CD4-positive, alpha-beta T cell treated with Interferon alpha-2 for 1 hour (primary cell): ENCODE measurements at regions not wholly inside any gene's neighbourhood (a gene's known extent, or its start where the extent isn't known, plus 50 kb on each side); places are given as distances from the start of the nearest gene placed in this dataset.
"Not testable (repeated sequence)": the region's sequence is repeated elsewhere in the genome, so short reads cannot be mapped to it uniquely, and the experiment has no call there.

Source experiments
- DNase-seq, 2 donors: peaks; one replicate each; pipeline ENCODE4 v3.0.0-alpha.2; 2020 to 2022

GRCh38 chr5:60163762-60164161 is 270.2 kb upstream of the PDE4D start:
- no peak for DNase-seq

- DNase-seq: no peak
Observed at GRCh38 chr5:60162441-60162840, 268.9 kb upstream of the PDE4D start.

GRCh38 chr5:60161340-60161934 is 267.9 kb upstream of the PDE4D start:
- no peak for DNase-seq

- no peak for DNase-seq
Observed at GRCh38 chr5:60149081-60149480, 255.6 kb upstream of the PDE4D start.

GRCh38 chr5:60148366-60148765 is 254.8 kb upstream of the PDE4D start:
- DNase-seq: no peak

GRCh38 chr5:60147791-60148190 is 254.3 kb upstream of the PDE4D start:
- DNase-seq: no peak

- DNase-seq: no peak
Observed at GRCh38 chr5:60143942-60144549, 250.5 kb upstream of the PDE4D start.

GRCh38 chr5:60141119-60141518 is 247.6 kb upstream of the PDE4D start:
- no peak for DNase-seq

GRCh38 chr5:60136841-60137240 is 243.3 kb upstream of the PDE4D start:
- no peak for DNase-seq

- no peak for DNase-seq
Observed at GRCh38 chr5:60131504-60131903, 238.0 kb upstream of the PDE4D start.

- DNase-seq: no peak
Observed at GRCh38 chr5:60125636-60126035, 232.1 kb upstream of the PDE4D start.

- DNase-seq: no peak
Observed at GRCh38 chr5:60102961-60103693, 209.6 kb upstream of the PDE4D start.

GRCh38 chr5:60101573-60101972 is 208.0 kb upstream of the PDE4D start:
- DNase-seq: no peak

GRCh38 chr5:60092671-60093422 is 199.3 kb upstream of the PDE4D start:
- no peak for DNase-seq

- no peak for DNase-seq
Observed at GRCh38 chr5:60086583-60086982, 193.1 kb upstream of the PDE4D start.

- DNase-seq: no peak
Observed at GRCh38 chr5:60084226-60084625, 190.7 kb upstream of the PDE4D start.

GRCh38 chr5:60077292-60077691 is 183.8 kb upstream of the PDE4D start:
- no peak for DNase-seq

- no peak for DNase-seq
Observed at GRCh38 chr5:60076746-60077145, 183.2 kb upstream of the PDE4D start.

GRCh38 chr5:60066502-60066901 is 173.0 kb upstream of the PDE4D start:
- DNase-seq: no peak

- DNase-seq: no peak
Observed at GRCh38 chr5:60060389-60060788, 166.9 kb upstream of the PDE4D start.

GRCh38 chr5:60056191-60056590 is 162.7 kb upstream of the PDE4D start:
- DNase-seq: no peak

- no peak for DNase-seq
Observed at GRCh38 chr5:60055168-60055567, 161.6 kb upstream of the PDE4D start.

GRCh38 chr5:60041996-60042664 is 148.6 kb upstream of the PDE4D start:
- DNase-seq: not testable (repeated sequence)
